Omental fat pad (tissue), 3 donors: ENCODE measurements at regions not wholly inside any gene's neighbourhood (a gene's known extent, or its start where the extent isn't known, plus 50 kb on each side); places are given as distances from the start of the nearest gene placed in this dataset.

ENCODE experiments used
- ATAC-seq: fragments of 150-250 bp; one replicate; pipeline ENCODE4 v1.9.1; 2016; ENCODE audit warnings: mild to moderate bottlenecking, moderate library complexity; ENCODE audit not compliant: low FRiP score
- DNase-seq: peaks from one replicate; pipeline ENCODE4 v3.0.0-alpha.2; 2019; ENCODE audit warnings: low spot score
- CTCF ChIP-seq, 3 donors: fragments of 450-650 bp; IDR thresholded peaks; one replicate each; pipeline ENCODE4 v1.5.1; 2016 to 2017; ENCODE audit warnings: antibody characterized with exemption in 3 of 3, mild to moderate bottlenecking in 3 of 3, moderate library complexity in 2 of 3

DNA sequence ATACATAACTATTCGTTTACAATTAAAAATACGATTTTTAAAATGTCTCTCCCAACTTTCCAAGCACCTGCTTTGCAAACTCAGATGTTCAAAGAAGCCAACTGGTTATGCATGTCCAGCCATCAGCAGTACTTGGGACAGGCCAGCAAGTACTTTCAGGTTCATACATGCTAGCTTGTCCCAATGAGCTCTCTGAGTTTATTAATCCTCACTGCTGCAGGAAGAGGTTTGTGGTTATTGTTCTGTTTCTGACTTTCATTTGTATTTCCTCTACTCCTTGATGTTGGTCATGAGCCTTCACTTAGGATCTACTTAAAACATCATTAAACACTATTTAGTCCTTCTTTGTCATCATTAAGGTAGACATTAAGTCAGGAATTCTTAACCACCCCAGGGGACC lies 374.1 kb downstream of the LRATD1 start:
- DNase-seq: no peak
- ATAC-seq: no peak
- no peak for TF ChIP-seq CTCF (IDR thresholded peaks at IDR 0.05)

DNA sequence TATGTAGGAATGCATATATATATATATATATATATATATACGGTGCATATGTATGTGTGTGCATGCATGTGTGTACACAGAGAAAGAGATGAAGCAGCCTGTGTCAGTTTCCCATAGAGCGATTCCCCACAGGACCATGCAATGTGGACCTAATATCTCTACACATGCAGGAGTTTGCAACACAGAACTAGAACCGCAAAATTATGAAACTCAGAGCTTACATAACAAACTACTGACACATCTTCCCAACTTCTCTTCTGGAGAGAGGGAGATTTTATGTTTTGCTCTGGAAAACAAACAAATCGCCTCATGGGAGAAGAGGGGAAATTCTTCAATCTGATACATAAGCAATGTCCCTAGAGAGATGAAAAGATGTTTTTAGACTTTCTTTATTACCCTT lies 377.2 kb downstream of the LRATD1 start:
- TF ChIP-seq CTCF (IDR thresholded peaks at IDR 0.05): no peak
- no peak for ATAC-seq
- no peak for DNase-seq

DNA sequence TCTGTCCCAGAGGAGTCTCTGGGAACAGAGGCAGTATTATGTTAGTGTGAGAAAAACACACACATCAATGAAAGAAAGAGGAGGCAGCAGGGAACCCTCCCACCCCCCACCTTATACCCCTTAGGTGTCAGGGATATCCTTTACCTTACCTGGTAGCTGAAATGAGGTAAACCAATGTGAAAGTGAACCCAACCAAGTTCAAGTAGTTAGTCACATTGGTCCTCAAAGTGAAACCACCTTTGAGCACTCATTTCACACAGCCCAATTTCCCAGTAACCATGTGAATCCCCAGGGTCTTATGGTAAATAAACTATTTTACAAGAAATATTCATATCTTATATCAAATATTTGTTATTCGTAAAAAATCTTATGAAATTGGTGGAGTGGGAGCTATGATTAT lies 377.8 kb downstream of the LRATD1 start:
- no peak for TF ChIP-seq CTCF (IDR thresholded peaks at IDR 0.05)
- ATAC-seq (no peak), DNase-seq (no peak)

DNA sequence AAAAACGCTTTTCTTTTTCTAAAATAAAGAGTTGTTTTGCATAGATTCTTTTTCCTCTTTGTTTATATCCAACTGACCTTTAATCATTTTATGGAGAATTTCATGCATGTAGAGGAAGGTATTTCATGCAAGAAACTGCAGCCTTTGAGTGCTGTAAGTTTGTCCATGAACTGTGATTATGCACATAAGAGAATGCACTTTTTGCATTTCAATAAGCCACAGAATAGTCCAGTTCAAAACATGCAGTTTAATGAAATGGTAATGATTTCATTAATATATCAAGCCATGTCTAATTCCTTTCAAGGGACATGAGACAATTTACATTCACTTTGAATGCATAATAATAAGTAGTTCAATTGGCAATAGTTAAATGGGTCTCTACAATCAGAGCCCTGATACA lies 386.3 kb downstream of the LRATD1 start:
- no peak for ATAC-seq
- no peak for TF ChIP-seq CTCF (IDR thresholded peaks at IDR 0.05)
- DNase-seq: no peak

DNA sequence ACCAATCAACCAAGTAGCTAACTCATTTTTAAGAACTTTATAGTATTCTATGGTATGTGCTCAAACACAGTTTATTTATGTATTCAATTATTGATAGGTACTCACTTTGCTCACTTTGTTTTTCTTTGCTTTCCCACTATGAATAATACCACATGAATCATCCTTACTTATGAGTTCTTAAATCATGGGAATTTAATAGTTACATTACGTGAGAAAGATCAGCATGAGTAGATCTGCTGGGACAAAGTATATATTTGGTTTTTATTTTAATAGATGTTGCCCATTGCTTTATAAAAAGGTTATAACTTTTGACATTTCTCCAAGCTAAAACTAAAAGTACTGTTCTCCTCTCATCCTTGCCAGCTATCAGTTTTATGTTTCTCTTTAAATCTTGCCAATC lies 390.7 kb downstream of the LRATD1 start:
- ATAC-seq (no peak), DNase-seq (no peak)
- no peak for TF ChIP-seq CTCF (IDR thresholded peaks at IDR 0.05)

GRCh38 chr2:15028406-15028805 lies 395.9 kb downstream of the LRATD1 start:
- ATAC-seq (no peak), DNase-seq (no peak)
- TF ChIP-seq CTCF (IDR thresholded peaks at IDR 0.05): no peak

DNA sequence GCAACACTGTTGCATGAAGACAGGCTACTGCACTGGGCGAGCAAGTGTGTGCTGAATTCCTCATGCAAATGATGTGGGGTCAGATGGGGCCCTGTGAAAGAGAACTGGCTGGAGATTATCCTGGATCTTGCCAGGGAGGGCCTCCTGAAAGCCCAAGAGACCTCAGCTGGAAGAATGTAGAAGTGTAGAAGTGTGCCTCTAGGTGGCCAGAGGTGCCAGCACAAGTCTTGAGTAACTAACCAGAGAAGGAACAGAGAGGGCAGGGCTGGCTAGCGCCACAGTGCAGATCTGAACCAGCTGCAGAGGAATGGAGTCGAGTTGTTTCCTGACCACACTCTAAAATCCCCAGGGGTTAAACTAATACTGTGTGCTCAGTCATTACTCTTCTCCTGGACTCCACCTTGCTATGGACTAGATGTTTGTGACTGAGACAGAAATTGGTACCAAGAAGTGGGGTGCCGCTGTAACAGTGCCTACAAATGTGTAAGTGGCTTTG lies 399.3 kb downstream of the LRATD1 start:
- DNase-seq (no peak), ATAC-seq (no peak)
- TF ChIP-seq CTCF (IDR thresholded peaks at IDR 0.05): no peak
